ENCODE measurements at regions not wholly inside any gene's neighbourhood (a gene's known extent, or its start where the extent isn't known, plus 50 kb on each side); places are given as distances from the start of the nearest gene placed in this dataset.

- TF ChIP-seq CTCF (conservative IDR thresholded peaks at IDR 0.05; ENCODE audit: low read depth, low read length) (no peak), POLR2A (IDR thresholded peaks at IDR 0.05; ENCODE audit: low read depth, low read length) (no peak), RAD21 (IDR thresholded peaks at IDR 0.05; ENCODE audit: low read length) (no peak), USF2 (IDR thresholded peaks at IDR 0.05; ENCODE audit: low read depth, low read length) (no peak), RFX5 (IDR thresholded peaks at IDR 0.05; ENCODE audit: low read depth, low read length) (no peak), CEBPB (IDR thresholded peaks at IDR 0.05; ENCODE audit: low read depth, low read length) (no peak), MAZ (IDR thresholded peaks at IDR 0.05; ENCODE audit: borderline replicate concordance, low read depth, low read length) (no peak), FOS (IDR thresholded peaks at IDR 0.05; ENCODE audit: low read depth, low read length) (no peak), SMC3 (IDR thresholded peaks at IDR 0.05; ENCODE audit: low read depth, low read length) (no peak), MAFK (IDR thresholded peaks at IDR 0.05; ENCODE audit: low read depth, low read length) (no peak), MXI1 (IDR thresholded peaks at IDR 0.05; ENCODE audit: borderline replicate concordance, low read depth, low read length) (no peak), RCOR1 (IDR thresholded peaks at IDR 0.05; ENCODE audit: insufficient replicate concordance, low read length) (no peak)
These were observed 171.8 kb downstream of the IER5 start for GRCh38 chr1:181260271-181260670.

Data from IMR-90 (cell line).